ENCODE measurements at regions not wholly inside any gene's neighbourhood (a gene's known extent, or its start where the extent isn't known, plus 50 kb on each side); places are given as distances from the start of the nearest gene placed in this dataset.

DNA sequence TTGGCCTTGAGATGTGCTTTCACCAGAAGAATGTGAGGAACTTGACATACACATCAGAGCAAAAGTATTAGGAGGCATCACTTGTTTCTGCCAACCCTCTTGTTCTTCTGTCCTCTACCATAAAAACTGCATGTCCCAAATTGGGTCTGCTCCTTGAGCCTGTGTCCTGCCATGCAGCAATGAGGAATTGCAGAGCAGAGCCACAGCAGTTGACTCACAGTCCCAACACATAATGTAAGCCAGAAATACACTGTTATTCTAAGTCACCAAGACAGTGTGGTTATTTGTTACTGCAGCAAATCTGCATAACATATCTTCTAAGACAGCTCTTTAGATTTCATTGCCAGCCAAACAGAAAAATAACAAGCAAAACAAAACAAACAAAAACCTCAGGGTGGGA is 598.2 kb downstream of the PRELID2 start:
- Mint-ChIP-seq H3K4me3 (no peak overlapping the region), H3K36me3 (no peaks in the 10 kb centered on the region), H3K4me1 (ENCODE audit: low read depth) (no peaks in the 10 kb centered on the region), H3K9me3 (no peaks in the 10 kb centered on the region), H3K27ac (no peak overlapping the region), H3K27me3 (no peaks in the 10 kb centered on the region)
- ChIA-PET POLR2A (no interaction called here), CTCF (no interaction called here)
- no peak for DNase-seq
- intact Hi-C loops (cut with micrococcal nuclease), result no loop called here

GRCh38 chr5:145236127-145236526 is 599.0 kb downstream of the PRELID2 start:
- Mint-ChIP-seq H3K4me3 (no peak overlapping the region), H3K4me1 (ENCODE audit: low read depth) (no peaks in the 10 kb centered on the region), H3K9me3 (no peaks in the 10 kb centered on the region), H3K36me3 (no peaks in the 10 kb centered on the region), H3K27ac (no peak overlapping the region), H3K27me3 (no peaks in the 10 kb centered on the region)
- POLR2A ChIA-PET, result no interaction called here
- CTCF ChIA-PET, result no interaction called here
- intact Hi-C loops (cut with micrococcal nuclease), result no loop called here
- DNase-seq, result no peak

GRCh38 chr5:145233461-145233860 is 601.7 kb downstream of the PRELID2 start:
- ChIA-PET POLR2A (no interaction called here), CTCF (no interaction called here)
- Mint-ChIP-seq H3K4me1 (ENCODE audit: low read depth) (no peaks in the 10 kb centered on the region), H3K4me3 (no peak overlapping the region), H3K27ac (no peak overlapping the region), H3K27me3 (no peaks in the 10 kb centered on the region), H3K9me3 (no peaks in the 10 kb centered on the region), H3K36me3 (no peaks in the 10 kb centered on the region)
- DNase-seq, result no peak
- intact Hi-C loops (cut with micrococcal nuclease), result no loop called here

- ChIA-PET POLR2A (no interaction called here), CTCF (no interaction called here)
- Mint-ChIP-seq H3K27ac (no peak overlapping the region), H3K9me3 (no peaks in the 10 kb centered on the region), H3K36me3 (no peaks in the 10 kb centered on the region), H3K4me3 (no peak overlapping the region), H3K4me1 (ENCODE audit: low read depth) (no peaks in the 10 kb centered on the region), H3K27me3 (no peaks in the 10 kb centered on the region)
- intact Hi-C loops (cut with micrococcal nuclease), result no loop called here
- DNase-seq, result no peak
Measured at GRCh38 chr5:145230781-145231180, 604.4 kb downstream of the PRELID2 start.

- H3K27me3 Mint-ChIP-seq, result no peaks in the 10 kb centered on the region
- intact Hi-C loops (cut with micrococcal nuclease), result no loop called here
- DNase-seq, result no peak
- no peak overlapping the region for H3K27ac Mint-ChIP-seq
- CTCF ChIA-PET, result no interaction called here
- no peak overlapping the region for H3K4me3 Mint-ChIP-seq
- no peaks in the 10 kb centered on the region for H3K9me3 Mint-ChIP-seq
- POLR2A ChIA-PET, result no interaction called here
- H3K36me3 Mint-ChIP-seq, result no peaks in the 10 kb centered on the region
- no peaks in the 10 kb centered on the region for H3K4me1 Mint-ChIP-seq (ENCODE audit: low read depth)
Measured at GRCh38 chr5:145228564-145228963, 606.6 kb downstream of the PRELID2 start.

GRCh38 chr5:145227881-145228280 is 607.3 kb downstream of the PRELID2 start:
- CTCF ChIA-PET, result no interaction called here
- Mint-ChIP-seq H3K27me3 (no peaks in the 10 kb centered on the region), H3K9me3 (no peaks in the 10 kb centered on the region), H3K4me3 (no peak overlapping the region), H3K27ac (no peak overlapping the region), H3K36me3 (no peaks in the 10 kb centered on the region), H3K4me1 (ENCODE audit: low read depth) (no peaks in the 10 kb centered on the region)
- intact Hi-C loops (cut with micrococcal nuclease), result no loop called here
- DNase-seq, result no peak
- POLR2A ChIA-PET, result no interaction called here

GRCh38 chr5:145226726-145227125 is 608.4 kb downstream of the PRELID2 start:
- no peaks in the 10 kb centered on the region for H3K9me3 Mint-ChIP-seq
- H3K27ac Mint-ChIP-seq, result no peak overlapping the region
- H3K4me1 Mint-ChIP-seq (ENCODE audit: low read depth), result no peaks in the 10 kb centered on the region
- no peaks in the 10 kb centered on the region for H3K36me3 Mint-ChIP-seq
- no peak overlapping the region for H3K4me3 Mint-ChIP-seq
- intact Hi-C loops (cut with micrococcal nuclease), result no loop called here
- CTCF ChIA-PET, result no interaction called here
- POLR2A ChIA-PET, result no interaction called here
- DNase-seq, result no peak
- H3K27me3 Mint-ChIP-seq, result no peaks in the 10 kb centered on the region

DNA sequence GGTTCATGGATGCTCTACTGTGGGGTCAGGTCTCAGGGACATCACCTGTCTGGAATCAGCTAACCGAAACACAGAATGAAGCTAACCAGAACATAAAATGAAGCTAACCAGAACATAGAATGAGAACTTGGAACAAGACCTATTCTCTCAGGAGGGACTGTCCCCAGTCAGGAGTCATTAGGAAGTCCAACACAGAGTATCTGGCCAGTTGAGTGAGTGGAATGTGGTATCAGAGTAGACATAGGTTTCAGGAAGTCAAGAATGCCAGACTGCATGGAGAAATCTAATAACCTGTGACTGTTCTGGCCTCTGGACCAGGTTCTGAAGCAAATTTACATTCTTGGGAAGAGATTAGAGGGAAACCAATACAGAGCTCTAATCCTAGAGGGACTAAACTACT is 609.6 kb downstream of the PRELID2 start:
- ChIA-PET POLR2A (no interaction called here), CTCF (no interaction called here)
- Mint-ChIP-seq H3K4me1 (ENCODE audit: low read depth) (no peaks in the 10 kb centered on the region), H3K27ac (no peak overlapping the region), H3K36me3 (no peaks in the 10 kb centered on the region), H3K27me3 (no peaks in the 10 kb centered on the region), H3K4me3 (no peak overlapping the region), H3K9me3 (no peaks in the 10 kb centered on the region)
- intact Hi-C loops (cut with micrococcal nuclease), result no loop called here
- no peak for DNase-seq

DNA sequence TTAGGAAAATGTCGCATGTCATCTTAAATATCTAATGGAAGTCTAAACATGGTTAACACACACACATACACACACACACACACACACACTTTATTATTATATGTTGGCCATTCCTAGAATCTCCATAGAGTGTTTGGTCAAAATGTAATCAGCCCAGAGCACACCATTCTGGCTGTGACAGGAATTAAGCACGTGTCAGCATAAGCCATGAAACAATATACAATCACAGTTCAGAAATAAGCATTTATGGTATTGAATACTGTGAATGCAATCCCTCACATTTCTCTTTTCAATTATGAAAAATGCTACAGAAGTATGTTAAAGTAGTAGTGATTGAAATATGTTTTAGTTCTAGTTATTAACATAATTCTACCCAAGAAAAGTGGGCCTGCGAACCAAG is 611.6 kb downstream of the PRELID2 start:
- no peak overlapping the region for H3K4me3 Mint-ChIP-seq
- H3K4me1 Mint-ChIP-seq (ENCODE audit: low read depth), result no peaks in the 10 kb centered on the region
- no peak for DNase-seq
- no peaks in the 10 kb centered on the region for H3K36me3 Mint-ChIP-seq
- intact Hi-C loops (cut with micrococcal nuclease), result no loop called here
- no peaks in the 10 kb centered on the region for H3K27me3 Mint-ChIP-seq
- POLR2A ChIA-PET, result no interaction called here
- H3K9me3 Mint-ChIP-seq, result no peaks in the 10 kb centered on the region
- H3K27ac Mint-ChIP-seq, result no peak overlapping the region
- CTCF ChIA-PET, result no interaction called here

GRCh38 chr5:145222622-145223021 is 612.5 kb downstream of the PRELID2 start:
- no peak overlapping the region for H3K27ac Mint-ChIP-seq
- H3K27me3 Mint-ChIP-seq, result no peaks in the 10 kb centered on the region
- intact Hi-C loops (cut with micrococcal nuclease), result no loop called here
- H3K4me1 Mint-ChIP-seq (ENCODE audit: low read depth), result no peaks in the 10 kb centered on the region
- no peaks in the 10 kb centered on the region for H3K36me3 Mint-ChIP-seq
- H3K9me3 Mint-ChIP-seq, result no peaks in the 10 kb centered on the region
- no peak overlapping the region for H3K4me3 Mint-ChIP-seq
- POLR2A ChIA-PET, result no interaction called here
- CTCF ChIA-PET, result no interaction called here
- DNase-seq, result no peak

DNA sequence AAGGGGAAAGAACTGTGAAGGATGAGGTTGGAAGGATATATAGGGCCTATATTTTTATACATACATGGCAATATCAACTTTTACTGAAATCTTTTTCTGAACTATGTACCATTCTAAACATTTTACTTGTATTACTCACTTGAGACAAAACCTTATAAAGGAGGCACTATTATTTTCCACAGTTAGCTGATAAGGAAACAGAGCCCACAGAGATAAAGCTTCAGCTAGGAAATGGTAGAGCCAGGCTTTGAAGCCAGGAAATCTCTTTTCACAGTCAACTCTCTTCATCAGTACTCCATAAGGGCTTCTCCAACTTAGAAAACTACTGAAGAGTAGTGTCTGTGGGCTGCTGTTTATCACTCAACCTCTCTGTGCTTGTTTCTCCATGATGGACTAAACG is 613.7 kb downstream of the PRELID2 start:
- CTCF ChIA-PET, result no interaction called here
- no peak overlapping the region for H3K4me3 Mint-ChIP-seq
- H3K36me3 Mint-ChIP-seq, result no peaks in the 10 kb centered on the region

GRCh38 chr5:145220481-145220880 is 614.7 kb downstream of the PRELID2 start:
- Mint-ChIP-seq H3K27me3 (no peaks in the 10 kb centered on the region), H3K4me3 (no peak overlapping the region), H3K9me3 (peaks cover 1% of the 10 kb centered on the region), H3K27ac (no peak overlapping the region), H3K36me3 (no peaks in the 10 kb centered on the region), H3K4me1 (ENCODE audit: low read depth) (no peaks in the 10 kb centered on the region)
- intact Hi-C loops (cut with micrococcal nuclease), result no loop called here
- DNase-seq, result no peak
- POLR2A ChIA-PET, result no interaction called here
- CTCF ChIA-PET, result no interaction called here

More for the DNA sequence above, 613.7 kb downstream of the PRELID2 start:
- POLR2A ChIA-PET, result no interaction called here
- intact Hi-C loops (cut with micrococcal nuclease), result no loop called here
- H3K4me1 Mint-ChIP-seq (ENCODE audit: low read depth), result no peaks in the 10 kb centered on the region
- no peak for DNase-seq
- no peaks in the 10 kb centered on the region for H3K9me3 Mint-ChIP-seq
- H3K27ac Mint-ChIP-seq, result no peak overlapping the region
- no peaks in the 10 kb centered on the region for H3K27me3 Mint-ChIP-seq

DNA sequence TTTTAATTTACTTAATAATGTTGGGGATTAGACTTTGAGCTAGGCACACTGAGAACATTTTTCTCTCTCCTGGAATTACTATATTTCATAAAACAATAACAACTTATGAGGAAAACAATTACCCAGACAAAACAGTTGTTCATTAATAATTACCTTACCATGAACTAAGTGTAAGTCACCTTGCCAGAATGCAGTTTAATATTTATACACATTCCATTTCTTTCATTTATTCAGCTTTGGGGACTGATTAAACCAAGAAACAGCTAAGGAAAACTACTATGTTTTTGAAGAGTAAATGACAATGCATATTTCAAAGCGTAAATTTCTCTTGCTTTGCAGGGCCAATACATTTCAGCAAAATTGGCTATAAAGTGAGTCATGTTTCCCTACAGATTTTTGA is 616.2 kb downstream of the PRELID2 start:
- Mint-ChIP-seq H3K27me3 (no peaks in the 10 kb centered on the region), H3K4me1 (ENCODE audit: low read depth) (no peaks in the 10 kb centered on the region), H3K4me3 (no peak overlapping the region), H3K9me3 (peaks cover 6% of the 10 kb centered on the region), H3K36me3 (no peaks in the 10 kb centered on the region), H3K27ac (no peak overlapping the region)
- POLR2A ChIA-PET, result no interaction called here
- intact Hi-C loops (cut with micrococcal nuclease), result no loop called here
- no peak for DNase-seq
- CTCF ChIA-PET, result no interaction called here

GRCh38 chr5:145218019-145218418 is 617.1 kb downstream of the PRELID2 start:
- Mint-ChIP-seq H3K9me3 (peaks cover 6% of the 10 kb centered on the region), H3K27ac (no peak overlapping the region), H3K27me3 (no peaks in the 10 kb centered on the region), H3K4me1 (ENCODE audit: low read depth) (no peaks in the 10 kb centered on the region), H3K4me3 (no peak overlapping the region), H3K36me3 (no peaks in the 10 kb centered on the region)
- POLR2A ChIA-PET, result no interaction called here
- CTCF ChIA-PET, result no interaction called here
- intact Hi-C loops (cut with micrococcal nuclease), result no loop called here
- DNase-seq, result no peak

Data from activated CD4-positive, alpha-beta memory T cell treated with anti-CD3 and anti-CD28 coated beads for 36 hours (primary cell).